H54 (cell line): ENCODE measurements at regions not wholly inside any gene's neighbourhood (a gene's known extent, or its start where the extent isn't known, plus 50 kb on each side); places are given as distances from the start of the nearest gene placed in this dataset.

ENCODE experiments used
- DNase-seq: peaks from one replicate; pipeline ENCODE4 v3.0.0; 2011; ENCODE audit warnings: low spot score, mixed read lengths; ENCODE audit not compliant: insufficient read length
- FAIRE-seq: peaks from 3 replicates; lab custom pipeline; 2011; peaks lifted over from hg19 to GRCh38; lab: Jason Lieb, UNC
- POLR2A ChIP-seq: IDR thresholded peaks from 2 replicates; pipeline ENCODE4 v1.6.1; 2011; ENCODE audit warnings: low read depth, mild to moderate bottlenecking, low read length

DNA sequence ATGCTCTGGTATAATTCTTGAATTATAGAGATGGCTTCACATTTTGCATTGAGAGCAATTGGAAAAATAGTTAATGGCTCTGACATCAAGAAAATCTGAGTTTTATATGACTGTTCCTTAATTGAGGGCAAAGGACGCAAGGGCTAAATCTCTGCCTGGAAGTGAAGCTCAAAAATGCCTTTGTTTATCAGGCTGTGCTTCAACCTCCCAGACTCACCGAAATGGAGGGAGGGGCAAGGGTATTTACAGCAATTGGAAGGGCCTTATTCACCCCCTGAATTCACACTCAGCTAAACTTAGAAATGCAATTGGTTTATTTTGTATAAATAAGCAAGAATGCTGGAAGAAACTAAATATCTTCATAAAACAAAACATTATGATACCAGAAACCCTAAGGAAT, 737.2 kb upstream of the MMS22L start:
- DNase-seq (no peak), FAIRE-seq (no peak)
- no peak for TF ChIP-seq POLR2A

DNA sequence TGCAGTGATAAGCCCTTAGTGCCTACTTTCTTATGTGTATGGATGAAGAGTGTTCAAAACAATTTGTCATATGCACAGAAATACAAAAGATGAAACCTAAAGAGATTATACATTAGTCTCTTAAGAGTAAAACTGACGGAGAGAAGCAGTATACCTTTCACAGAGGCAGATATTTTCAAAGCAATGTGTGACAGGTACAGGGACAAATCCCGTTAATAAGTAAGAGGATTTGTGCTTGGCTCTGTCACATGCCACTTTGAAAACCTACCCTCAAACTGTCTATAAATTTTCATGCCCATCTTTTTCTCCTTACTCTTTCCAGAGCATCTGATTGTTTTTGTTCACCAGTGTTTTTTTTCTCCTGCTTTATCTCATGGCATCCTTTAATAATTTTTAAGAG, 741.3 kb upstream of the MMS22L start:
- TF ChIP-seq POLR2A: no peak
- FAIRE-seq: no peak
- DNase-seq: no peak

GRCh38 chr6:98027898-98028297, 744.9 kb upstream of the MMS22L start:
- FAIRE-seq (no peak), DNase-seq (no peak)
- TF ChIP-seq POLR2A: no peak

- TF ChIP-seq POLR2A: no peak
- FAIRE-seq: no peak
- DNase-seq: no peak
Observed at GRCh38 chr6:98033617-98034016, 750.6 kb upstream of the MMS22L start.

- no peak for TF ChIP-seq POLR2A
- DNase-seq (no peak), FAIRE-seq (no peak)
Observed at GRCh38 chr6:98036344-98036923, 753.4 kb upstream of the MMS22L start.

GRCh38 chr6:98037571-98037970, 754.6 kb upstream of the MMS22L start:
- DNase-seq (no peak), FAIRE-seq (no peak)
- TF ChIP-seq POLR2A: no peak

DNA sequence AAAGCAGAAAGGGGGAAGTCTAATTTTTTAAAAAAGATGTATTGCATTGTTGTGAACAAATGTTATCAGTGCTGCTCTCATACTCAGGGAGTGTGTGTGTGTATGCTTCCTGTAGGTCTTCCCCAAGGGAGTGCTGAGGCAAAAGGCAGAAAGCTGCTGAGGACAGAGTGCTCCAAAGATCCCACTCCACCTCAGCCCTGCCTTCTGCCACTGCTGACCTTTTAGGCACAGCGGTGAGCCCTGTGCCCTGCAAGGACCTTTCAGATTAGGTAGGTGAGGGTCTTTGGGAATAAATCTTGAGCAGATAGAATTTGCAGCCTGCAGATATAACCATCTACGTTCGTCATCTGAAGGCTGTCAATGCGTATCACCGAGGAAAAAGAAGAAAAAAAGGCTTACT, 756.4 kb upstream of the MMS22L start:
- TF ChIP-seq POLR2A: no peak
- DNase-seq: no peak
- FAIRE-seq: no peak

- FAIRE-seq (no peak), DNase-seq (no peak)
- TF ChIP-seq POLR2A: no peak
Observed at GRCh38 chr6:98039904-98040607, 757.0 kb upstream of the MMS22L start.

DNA sequence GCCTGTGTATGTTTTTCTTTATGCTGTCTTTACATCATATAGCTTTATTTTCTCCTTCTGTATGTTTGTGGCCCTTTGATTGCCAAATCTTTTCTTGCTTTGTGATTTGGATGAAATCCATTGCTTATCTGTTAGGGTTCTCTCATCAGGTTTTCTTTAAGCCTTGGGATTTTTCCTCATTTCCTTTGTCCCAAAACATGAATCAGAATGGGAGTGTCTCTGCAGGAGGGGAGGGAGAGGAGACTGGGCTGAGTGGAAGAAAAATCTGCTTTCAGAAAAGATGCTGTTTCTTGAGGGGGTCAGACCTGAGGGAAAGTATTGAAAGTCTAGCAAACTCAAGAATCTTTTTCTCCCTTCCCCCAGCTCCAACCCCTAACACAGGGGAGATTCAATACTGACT, 758.0 kb upstream of the MMS22L start:
- no peak for TF ChIP-seq POLR2A
- no peak for FAIRE-seq

GRCh38 chr6:98041921-98042320, 758.9 kb upstream of the MMS22L start:
- no peak for DNase-seq
- no peak for FAIRE-seq
- TF ChIP-seq POLR2A: no peak

More for the DNA sequence above, 758.0 kb upstream of the MMS22L start:
- DNase-seq: no peak

DNA sequence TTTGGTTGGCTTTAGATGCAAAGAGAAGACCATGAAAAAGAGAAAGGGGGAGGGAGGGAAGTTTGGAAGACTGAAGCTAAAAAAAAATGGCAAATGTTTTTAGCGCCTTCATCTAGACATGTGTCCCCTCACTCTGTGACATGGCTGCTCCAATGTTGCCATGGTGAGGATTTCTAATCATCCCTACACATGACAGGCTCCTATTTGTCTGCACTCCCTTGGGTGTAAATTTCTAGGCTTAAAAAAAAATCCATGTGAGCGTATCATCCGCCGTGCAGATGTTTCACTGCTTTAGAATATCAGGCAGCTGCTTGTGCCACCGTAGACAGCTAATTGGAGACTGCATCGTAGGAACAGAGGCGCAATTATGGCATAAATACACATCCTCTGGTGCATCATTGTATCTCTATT, 761.1 kb upstream of the MMS22L start:
- DNase-seq (no peak), FAIRE-seq (no peak)

GRCh38 chr6:98044791-98045470, 761.9 kb upstream of the MMS22L start:
- FAIRE-seq: no peak
- TF ChIP-seq POLR2A: no peak
- DNase-seq: no peak

More for the DNA sequence above, 761.1 kb upstream of the MMS22L start:
- TF ChIP-seq POLR2A: no peak

DNA sequence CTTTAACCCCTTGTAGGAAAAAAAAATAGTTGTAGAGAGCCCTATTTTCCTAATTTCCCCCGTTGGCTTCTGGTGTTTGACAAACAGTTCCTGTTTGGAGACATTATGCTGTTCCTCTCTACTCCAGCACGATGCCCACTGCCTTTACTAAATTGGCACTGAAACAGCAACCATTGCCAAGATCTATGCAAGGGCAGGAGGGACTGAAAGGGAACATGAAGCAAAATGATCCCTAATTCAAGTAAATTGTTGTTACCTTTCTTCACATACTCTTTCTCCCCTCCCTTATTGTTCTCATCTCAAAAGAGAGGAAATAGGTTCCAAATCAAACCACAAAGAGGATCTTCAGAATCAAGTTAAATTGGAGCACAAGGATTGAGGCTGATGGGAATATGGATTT, 764.1 kb upstream of the MMS22L start:
- no peak for TF ChIP-seq POLR2A
- no peak for DNase-seq
- FAIRE-seq: no peak

DNA sequence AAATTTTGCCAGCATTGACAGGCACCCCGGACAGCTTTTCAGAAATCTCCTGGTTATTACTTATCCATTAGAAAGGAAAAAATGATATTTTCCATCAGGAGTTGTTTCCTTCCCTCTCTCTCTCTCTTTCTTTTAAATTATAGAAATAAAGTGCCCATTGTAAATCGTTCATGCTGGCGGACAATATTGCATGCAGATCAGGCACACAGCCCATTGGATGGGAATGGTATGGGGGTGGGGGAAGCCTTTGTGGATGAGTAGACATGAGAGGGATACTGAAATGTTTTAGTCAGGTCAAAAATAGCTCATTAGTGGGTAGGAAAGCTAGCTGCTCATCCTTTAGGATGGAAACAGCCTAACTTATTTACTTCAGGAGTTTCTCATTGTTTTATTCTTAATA, 764.9 kb upstream of the MMS22L start:
- FAIRE-seq: no peak
- no peak for TF ChIP-seq POLR2A
- DNase-seq: no peak
